HG03354 (cell line): ENCODE measurements at regions not wholly inside any gene's neighbourhood (a gene's known extent, or its start where the extent isn't known, plus 50 kb on each side); places are given as distances from the start of the nearest gene placed in this dataset.

Source experiments
- ATAC-seq: cut with Tn5 transposase; IDR thresholded peaks from one replicate; pipeline ENCODE4 v1.9.1; 2021; ENCODE audit warnings: mild to moderate bottlenecking; ENCODE audit not compliant: unreplicated experiment, poor library complexity, severe bottlenecking

DNA sequence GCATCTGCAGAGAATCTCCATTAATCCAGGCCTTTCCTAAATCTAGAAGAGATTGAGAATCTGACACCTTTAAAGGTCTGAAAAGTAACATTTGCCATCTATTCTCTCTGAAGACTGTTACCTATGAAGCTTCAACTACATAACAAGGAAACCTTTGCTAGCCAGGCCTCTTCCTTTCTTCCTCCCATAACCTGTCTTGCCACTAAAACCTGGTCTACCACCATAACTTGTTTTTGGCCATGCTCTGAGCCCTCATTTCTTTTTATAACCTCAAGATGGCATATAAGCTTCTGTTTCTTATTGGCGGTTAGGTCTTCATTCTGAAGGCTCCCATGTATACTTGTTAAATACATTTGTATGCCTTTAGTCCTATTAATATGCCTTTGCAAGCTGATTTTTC, 348.4 kb upstream of the MEOX2 start:
- ATAC-seq = no peak

- no peak for ATAC-seq
Observed at GRCh38 chr7:16034353-16034752, 347.9 kb upstream of the MEOX2 start.

- ATAC-seq = no peak
Observed at GRCh38 chr7:16033233-16033632, 346.8 kb upstream of the MEOX2 start.

- no peak for ATAC-seq
Observed at GRCh38 chr7:16028636-16029035, 342.2 kb upstream of the MEOX2 start.

GRCh38 chr7:16028103-16028502, 341.6 kb upstream of the MEOX2 start:
- no peak for ATAC-seq

GRCh38 chr7:16027396-16027795, 340.9 kb upstream of the MEOX2 start:
- ATAC-seq = no peak

DNA sequence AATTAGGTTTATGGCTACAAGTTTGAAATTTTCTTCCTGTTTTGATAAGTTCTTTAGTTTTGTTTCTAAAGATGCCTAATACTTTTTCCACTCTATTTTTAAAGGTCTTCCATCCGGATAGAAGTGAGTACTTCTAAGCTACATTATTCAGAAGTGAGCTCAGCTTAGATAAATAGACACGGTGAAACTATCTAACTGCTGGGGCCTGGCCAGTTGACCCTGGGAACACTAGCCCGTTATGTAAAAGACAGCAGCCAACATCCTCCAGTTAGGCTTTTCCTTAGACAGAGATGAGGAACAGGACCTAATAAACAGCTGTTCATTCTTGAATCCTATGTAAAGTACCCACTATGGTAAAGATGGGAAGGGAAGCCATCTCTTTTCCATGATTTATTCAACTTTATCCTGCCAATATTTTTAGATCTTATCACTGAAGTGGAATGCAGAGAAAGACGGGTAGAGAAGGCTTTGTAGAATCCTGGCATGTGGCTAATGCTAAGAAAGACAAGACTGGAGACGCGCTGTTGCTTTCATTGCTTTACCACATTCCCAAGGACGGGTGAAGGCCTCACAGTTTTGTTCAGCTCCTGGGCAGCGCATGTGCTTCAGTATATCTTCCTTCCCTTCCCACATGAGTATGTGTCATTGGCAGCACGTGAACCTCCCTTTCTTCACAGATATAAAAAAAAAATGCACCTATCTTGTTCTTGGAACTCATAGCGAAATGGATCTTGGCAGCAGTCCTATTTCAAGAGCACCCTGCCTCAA, 340.0 kb upstream of the MEOX2 start:
- no peak for ATAC-seq

DNA sequence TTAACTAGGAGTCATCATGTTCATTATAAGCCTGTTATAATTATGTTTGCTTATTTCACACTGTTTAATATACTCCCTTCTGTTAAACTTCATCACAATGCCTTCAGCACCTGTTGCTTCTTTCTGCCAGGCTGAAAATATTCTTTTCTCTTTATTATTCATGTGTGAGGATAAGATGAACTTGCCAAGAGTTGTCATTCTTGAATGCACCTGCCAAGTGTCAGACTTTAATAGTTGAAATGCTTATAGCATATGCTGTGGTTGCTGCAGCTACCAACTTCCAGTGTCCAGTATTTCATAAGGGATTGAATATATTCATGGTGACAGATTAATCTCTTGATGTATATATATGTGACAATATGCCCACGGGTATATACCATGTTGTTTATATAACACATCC, 339.2 kb upstream of the MEOX2 start:
- no peak for ATAC-seq

DNA sequence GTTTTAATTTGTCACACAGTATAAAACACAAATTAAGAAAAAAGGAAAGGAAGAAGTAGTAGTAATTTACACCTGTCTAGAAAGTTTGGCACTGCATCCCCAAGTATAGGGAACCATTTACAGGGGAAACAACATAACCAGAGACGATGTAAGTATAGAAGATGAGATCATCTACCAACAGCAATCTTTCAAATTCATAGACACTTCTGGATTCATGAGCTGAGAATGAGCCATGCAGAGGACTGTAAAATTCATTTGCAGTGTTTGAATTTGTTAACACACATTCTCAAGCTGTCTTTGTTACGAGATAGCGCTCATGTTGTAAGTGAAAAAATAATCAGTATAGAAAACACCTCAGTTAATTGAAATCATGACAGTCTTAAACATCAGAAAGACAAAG, 337.0 kb upstream of the MEOX2 start:
- no peak for ATAC-seq

GRCh38 chr7:16023046-16023445, 336.6 kb upstream of the MEOX2 start:
- ATAC-seq = no peak

DNA sequence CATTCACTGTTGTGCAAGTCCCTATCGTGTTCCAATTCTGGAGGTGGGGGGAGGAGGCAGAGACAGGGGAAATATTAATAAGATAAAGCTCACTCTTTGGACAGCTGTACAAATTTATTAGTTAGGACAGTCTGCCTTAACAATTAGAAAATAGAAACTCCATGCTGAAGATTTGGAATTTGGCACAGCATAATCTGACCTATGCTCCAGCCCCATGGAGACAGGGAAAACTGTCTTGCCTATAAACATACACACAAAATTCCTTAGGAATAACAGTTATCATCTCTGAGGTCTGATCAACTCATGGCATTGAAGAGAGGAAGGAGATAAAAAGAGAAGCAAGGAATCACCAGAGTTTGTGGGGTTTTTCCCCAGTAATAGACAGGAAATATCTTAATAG, 335.4 kb upstream of the MEOX2 start:
- no peak for ATAC-seq

GRCh38 chr7:16015981-16016380, 329.5 kb upstream of the MEOX2 start:
- no peak for ATAC-seq

- ATAC-seq = no peak
Observed at GRCh38 chr7:16014031-16014430, 327.5 kb upstream of the MEOX2 start.

DNA sequence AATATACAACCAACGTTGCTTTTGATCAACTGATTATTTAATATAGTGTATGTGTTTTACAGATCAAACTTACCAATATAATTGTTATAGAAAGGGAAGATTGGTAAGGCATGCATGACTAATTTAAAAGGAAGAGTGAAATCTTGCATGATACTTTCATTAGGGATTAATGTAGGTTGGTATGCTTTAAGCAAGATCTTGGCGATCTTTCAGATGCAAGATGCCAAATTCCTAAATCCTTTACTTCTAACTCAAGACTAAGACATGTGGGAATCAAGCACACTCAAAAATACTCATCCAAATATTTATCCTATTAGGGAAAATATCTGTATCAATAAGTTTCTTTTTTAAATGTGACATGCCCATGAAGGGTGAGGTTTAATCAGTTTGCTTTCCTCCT, 321.4 kb upstream of the MEOX2 start:
- no peak for ATAC-seq

GRCh38 chr7:16004702-16005101, 318.2 kb upstream of the MEOX2 start:
- no peak for ATAC-seq

DNA sequence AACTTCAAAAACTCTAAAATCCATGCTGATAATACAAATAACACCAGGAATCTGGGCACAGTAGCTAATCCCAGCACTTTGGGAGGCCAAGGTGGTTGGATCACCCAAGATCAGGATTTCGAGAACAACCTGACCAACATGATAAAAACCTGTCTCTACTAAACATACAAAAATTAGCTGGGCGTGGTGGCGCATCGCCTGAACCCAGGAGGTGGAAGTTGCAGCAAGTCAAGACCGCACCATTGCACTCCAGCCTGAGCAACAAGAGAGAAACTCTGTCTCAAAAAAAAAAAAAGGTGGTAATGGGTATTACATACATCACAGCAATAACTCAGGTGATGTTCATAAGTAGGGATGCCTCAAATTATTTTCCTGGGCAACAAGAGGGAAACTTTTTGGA, 315.0 kb upstream of the MEOX2 start:
- no peak for ATAC-seq

GRCh38 chr7:15998617-15999016, 312.1 kb upstream of the MEOX2 start:
- ATAC-seq = no peak

- ATAC-seq = no peak
Observed at GRCh38 chr7:15995027-15995426, 308.5 kb upstream of the MEOX2 start.

DNA sequence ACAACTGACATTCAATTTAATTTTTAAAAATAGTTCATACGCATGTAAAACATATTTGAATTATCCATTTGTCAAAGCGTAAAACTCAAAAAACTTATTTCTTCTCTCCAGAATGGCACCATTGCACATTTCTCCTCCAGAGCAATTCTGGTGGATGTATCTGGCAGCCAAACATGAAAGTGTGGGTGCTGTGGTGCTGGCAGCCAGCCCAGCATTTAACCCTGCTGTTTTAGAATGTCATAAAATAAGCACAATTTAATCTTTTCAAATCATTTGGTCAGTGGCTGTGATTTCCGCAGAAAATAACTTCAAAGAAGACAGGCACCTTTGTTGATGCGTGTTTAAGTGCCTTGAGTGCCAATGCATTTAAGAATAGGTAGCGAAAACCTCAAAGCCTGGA, 302.7 kb upstream of the MEOX2 start:
- no peak for ATAC-seq

DNA sequence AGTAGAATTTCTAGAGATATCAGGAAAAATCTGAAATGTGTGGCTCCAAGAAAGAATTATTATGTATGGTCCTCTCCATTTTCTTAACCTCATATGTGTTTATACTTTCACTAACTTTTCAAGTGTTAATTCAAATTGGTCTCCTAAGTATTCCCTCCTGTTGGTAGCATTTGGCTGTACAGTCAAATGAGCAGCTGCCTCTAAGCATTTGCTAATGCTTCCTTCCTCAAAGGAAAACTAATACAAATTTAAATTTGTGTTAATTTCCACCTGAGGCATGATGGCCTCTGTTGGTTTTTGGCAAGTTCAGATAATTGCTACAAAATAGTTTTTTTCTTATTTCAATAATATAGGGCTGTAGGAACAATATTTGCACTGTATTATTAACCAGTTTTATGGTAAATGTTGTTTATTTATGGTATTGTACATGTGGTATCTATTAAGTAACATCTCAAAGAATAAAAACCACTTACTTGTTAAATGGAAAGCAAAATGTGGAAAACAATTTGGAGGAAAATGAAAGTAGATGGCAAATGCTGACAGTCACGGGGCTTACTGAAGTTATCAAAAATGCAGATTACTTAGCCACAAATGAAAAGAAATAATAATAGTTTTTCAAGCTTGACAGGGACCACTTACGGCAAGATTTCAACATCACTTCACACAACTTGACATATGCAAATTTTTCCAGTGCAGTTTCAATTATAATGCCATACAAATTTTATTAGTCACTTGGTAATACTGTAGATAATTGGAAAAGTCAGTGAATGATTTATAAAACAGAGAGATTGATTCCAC, 299.3 kb upstream of the MEOX2 start:
- no peak for ATAC-seq

GRCh38 chr7:15977663-15978062, 291.2 kb upstream of the MEOX2 start:
- no peak for ATAC-seq
